ENCODE measurements at regions not wholly inside any gene's neighbourhood (a gene's known extent, or its start where the extent isn't known, plus 50 kb on each side); places are given as distances from the start of the nearest gene placed in this dataset.

DNA sequence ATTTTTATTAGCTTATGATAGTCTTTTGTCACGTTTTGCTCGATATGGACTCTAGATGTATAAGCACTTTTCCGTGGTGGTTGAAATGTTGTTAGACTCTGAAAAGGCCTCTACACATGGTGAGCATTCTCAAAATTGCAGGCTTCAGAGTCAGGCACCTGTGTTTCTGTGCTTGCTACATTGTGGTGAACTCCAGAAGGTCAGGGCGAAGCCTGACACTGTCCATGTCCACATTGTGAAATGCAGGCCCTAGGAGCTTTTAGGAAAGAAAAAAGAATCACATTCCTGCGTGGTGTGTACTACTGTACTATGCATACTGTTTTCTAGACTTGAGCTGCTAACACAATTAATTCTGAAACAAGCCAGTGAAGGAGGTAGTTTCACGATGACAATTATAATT lies 86.3 kb downstream of the HS3ST1 start:
- in situ Hi-C loops (cut with MboI; ENCODE audit: low pct_unique_long_range_greater_than_20kb, low sequenced_read_pairs) = no loop called here
- DNase-seq = no peak

- no peak for DNase-seq
- in situ Hi-C loops (cut with MboI; ENCODE audit: low pct_unique_long_range_greater_than_20kb, low sequenced_read_pairs) = no loop called here
Measured at GRCh38 chr4:11341337-11342043, 87.2 kb downstream of the HS3ST1 start.

DNA sequence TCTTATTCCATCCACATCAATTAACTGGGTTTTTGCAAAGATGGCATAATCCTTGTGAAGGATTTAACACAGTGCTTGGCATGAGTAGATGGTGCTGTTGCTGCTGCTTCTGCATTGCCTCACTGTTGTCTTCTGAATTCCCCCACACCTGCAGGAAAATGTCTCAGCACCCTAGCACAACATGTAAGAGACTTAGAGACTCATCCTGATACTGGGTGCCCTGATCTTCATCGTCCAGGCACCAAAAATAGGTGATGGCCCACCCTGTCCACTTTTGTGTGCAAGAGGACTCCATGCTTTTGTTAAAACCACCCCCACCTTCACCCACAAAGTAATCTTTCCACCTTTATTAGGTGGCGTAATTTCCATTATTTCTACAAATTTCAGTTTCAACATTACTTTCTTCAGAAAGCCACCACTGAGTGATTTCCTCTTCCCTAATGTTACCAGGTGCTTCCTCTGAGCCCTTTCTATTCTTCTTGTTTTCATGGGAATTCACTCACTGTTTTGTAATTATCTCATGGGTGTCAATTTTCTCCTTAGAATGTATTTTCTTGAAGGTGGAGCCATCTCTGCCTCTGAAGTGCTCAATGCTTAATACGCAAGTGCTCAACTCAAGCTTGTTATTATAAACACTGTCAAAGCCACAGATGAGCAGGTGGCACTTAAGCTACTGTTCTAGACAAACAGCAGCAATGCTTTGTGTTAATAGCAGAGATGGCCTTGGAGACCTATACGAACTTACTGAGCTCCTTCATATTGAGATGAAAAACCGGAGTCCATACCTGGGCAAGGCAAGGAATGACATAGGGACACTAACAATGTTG lies 89.5 kb downstream of the HS3ST1 start:
- in situ Hi-C loops (cut with MboI; ENCODE audit: low pct_unique_long_range_greater_than_20kb, low sequenced_read_pairs) = no loop called here
- DNase-seq = no peak

- in situ Hi-C loops (cut with MboI; ENCODE audit: low pct_unique_long_range_greater_than_20kb, low sequenced_read_pairs) = no loop called here
- no peak for DNase-seq
Measured at GRCh38 chr4:11337287-11337686, 91.4 kb downstream of the HS3ST1 start.

DNA sequence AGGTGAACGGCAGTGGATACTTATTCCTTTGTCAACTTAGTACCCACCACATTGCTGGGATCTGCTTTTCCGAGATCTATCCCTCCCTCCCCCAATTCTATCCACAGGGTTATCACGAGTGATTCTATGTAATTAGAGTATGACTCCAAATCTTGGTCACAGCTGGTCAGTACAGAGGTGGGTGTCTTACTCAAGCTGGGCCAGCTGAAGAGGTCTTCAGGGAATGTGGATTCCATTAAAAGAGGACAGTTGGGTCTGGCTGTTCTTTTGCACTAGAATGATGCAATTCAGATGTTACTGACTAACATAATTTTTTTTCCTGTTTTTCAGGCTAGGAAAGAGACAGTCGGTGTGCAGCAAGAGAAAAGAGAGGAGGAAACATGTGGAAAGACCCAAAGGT lies 92.3 kb downstream of the HS3ST1 start:
- no peak for DNase-seq

GRCh38 chr4:11334887-11335286 lies 93.8 kb downstream of the HS3ST1 start:
- no peak for DNase-seq
- in situ Hi-C loops (cut with MboI; ENCODE audit: low pct_unique_long_range_greater_than_20kb, low sequenced_read_pairs) = no loop called here

More for the DNA sequence above, 92.3 kb downstream of the HS3ST1 start:
- in situ Hi-C loops (cut with MboI; ENCODE audit: low pct_unique_long_range_greater_than_20kb, low sequenced_read_pairs) = no loop called here

DNA sequence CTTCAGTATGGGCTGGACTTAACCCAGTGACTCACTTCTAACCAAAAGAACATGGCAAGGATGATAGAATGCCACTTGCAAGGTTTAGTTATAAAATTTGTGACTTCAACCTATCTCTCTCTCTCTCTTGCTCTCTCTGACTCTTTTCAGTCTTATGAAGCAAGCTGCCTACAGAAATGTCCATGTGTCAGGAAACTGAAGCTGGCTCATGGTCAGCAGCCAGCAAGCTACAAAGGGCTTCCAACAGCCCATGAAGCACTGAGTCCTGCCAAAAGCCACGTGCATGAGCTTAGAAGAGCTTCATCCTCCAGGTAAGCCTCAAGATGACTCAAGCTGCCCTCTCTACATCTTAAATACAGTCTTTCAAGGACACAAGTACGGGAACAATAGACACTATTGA lies 100.3 kb downstream of the HS3ST1 start:
- DNase-seq = no peak

GRCh38 chr4:11326021-11326420 lies 102.7 kb downstream of the HS3ST1 start:
- no peak for DNase-seq
- in situ Hi-C loops (cut with MboI; ENCODE audit: low pct_unique_long_range_greater_than_20kb, low sequenced_read_pairs) = no loop called here

More for the DNA sequence above, 100.3 kb downstream of the HS3ST1 start:
- in situ Hi-C loops (cut with MboI; ENCODE audit: low pct_unique_long_range_greater_than_20kb, low sequenced_read_pairs) = no loop called here

DNA sequence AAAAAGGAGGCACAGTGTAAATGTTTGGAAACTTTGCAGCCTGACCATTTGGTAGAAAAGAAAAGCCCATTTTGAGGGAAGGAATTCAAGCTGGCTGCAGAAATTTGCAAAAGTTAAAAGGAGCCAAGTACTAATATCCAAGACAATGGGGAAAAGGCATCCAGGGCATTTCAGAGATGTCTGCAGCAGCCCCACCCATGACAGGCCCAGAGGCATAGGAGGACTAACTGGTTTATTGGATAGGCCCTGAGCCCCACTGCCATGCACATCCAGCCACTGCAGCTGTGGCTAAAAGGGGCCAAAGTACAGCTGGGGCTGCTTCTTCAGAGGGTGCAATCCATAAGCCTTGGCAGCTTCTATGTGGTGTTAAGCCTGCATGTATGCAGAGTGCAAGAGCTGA lies 104.9 kb downstream of the HS3ST1 start:
- in situ Hi-C loops (cut with MboI; ENCODE audit: low pct_unique_long_range_greater_than_20kb, low sequenced_read_pairs) = no loop called here
- no peak for DNase-seq

DNA sequence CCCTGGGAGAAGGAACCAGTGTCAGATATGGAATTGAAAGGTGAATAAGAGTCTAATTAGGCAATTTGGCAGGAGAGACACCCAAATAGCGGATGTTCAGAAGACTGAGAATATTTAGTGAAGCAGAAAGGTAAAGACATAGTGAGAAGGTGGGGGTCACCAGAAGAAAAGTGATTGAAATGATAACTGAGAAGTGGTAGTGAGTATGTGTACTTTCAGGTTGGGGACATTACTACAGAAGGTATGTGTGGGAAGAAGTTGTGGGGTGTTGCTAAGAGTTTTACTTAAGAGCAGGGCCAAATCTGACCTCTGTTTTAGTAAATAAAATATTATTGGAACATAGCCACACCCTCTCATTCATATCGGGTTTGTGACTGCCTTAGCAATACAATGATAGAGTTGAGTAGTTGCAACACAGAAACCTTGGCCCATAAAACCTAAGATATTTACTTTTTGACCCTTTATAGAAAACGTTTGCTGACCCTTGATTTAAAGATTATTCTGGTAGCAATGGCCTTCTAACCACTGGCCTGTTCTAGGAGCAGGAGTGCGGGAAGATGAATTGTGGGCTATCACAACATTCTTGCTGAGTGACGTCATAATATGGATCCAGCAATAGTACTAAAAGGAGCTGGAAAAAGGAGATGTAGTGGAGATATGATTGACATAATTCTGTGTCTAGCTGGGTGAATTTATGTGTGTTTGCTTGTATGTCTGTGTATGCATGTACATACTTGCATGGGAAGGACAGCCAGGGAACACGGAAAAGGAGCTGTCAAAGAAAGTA lies 115.3 kb downstream of the HS3ST1 start:
- DNase-seq = no peak
- in situ Hi-C loops (cut with MboI; ENCODE audit: low pct_unique_long_range_greater_than_20kb, low sequenced_read_pairs) = no loop called here

DNA sequence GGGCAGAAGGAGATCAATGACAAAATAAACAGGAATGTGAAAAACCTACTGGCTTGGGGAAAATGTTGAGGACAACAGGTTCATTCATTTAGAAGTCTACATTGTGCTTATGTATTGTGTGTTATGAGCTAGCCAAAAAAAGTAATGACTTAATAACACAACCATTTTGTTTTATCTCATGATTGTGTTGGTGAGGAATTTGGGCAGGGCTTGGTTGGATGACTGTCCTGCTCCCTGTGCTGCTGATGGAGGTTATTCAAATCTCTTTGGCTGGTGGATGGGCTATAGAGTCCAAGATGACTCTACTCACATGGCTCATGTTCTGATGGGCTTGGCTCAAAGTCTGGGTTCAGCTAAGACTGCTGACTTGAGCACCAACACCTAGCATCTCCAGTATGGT lies 116.3 kb downstream of the HS3ST1 start:
- DNase-seq = no peak
- in situ Hi-C loops (cut with MboI; ENCODE audit: low pct_unique_long_range_greater_than_20kb, low sequenced_read_pairs) = no loop called here

DNA sequence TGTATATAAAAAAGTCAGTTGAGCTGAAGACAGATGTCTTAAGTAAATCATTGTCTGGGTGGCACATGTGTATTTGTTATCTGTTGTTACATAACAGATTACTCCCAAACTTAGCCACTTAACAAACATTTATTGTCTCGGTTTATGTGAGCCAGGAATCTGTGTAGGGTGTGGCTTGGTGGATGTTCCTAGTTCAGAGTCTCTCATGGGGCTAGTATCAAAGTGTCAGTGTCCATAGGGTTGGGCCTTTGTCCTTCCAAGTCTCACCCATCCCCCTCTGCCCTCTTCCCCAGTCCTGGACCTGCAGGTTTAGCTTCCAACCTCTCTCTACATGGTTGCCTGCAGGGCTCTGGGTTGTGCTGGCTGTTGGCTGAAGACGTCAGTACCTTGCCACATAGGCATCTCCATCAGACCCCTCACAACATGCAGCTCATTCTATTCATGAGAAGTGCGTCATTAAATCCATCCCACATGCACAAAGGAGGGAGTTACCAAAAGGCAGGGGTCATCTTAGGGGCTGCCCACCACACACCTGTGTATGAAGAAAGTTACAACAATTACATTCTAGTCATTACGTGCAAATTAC lies 127.5 kb downstream of the HS3ST1 start:
- DNase-seq = no peak
- in situ Hi-C loops (cut with MboI; ENCODE audit: low pct_unique_long_range_greater_than_20kb, low sequenced_read_pairs) = no loop called here

GRCh38 chr4:11299836-11300235 lies 128.9 kb downstream of the HS3ST1 start:
- in situ Hi-C loops (cut with MboI; ENCODE audit: low pct_unique_long_range_greater_than_20kb, low sequenced_read_pairs) = no loop called here
- DNase-seq = no peak

GRCh38 chr4:11299016-11299415 lies 129.7 kb downstream of the HS3ST1 start:
- in situ Hi-C loops (cut with MboI; ENCODE audit: low pct_unique_long_range_greater_than_20kb, low sequenced_read_pairs) = no loop called here
- no peak for DNase-seq

DNA sequence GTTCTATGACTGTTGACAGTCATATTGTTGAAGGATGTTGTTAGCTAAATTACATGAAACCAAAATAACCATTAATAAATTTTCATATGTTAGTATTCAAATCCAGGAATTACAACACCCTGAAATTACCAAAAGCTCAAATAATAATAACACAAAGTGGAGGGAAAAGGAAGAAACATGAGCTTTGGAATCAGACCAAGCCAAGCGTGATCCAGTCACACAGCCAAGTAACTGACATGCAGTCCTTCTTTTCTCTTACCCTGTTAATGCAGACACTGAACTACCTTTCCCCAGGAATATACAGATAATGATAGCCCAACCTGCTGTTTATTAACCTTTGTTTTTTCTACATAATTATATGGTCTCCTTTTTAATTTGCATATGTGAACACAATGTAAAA lies 130.2 kb downstream of the HS3ST1 start:
- DNase-seq = no peak
- in situ Hi-C loops (cut with MboI; ENCODE audit: low pct_unique_long_range_greater_than_20kb, low sequenced_read_pairs) = no loop called here

GRCh38 chr4:11297627-11298026 lies 131.1 kb downstream of the HS3ST1 start:
- in situ Hi-C loops (cut with MboI; ENCODE audit: low pct_unique_long_range_greater_than_20kb, low sequenced_read_pairs) = no loop called here
- no peak for DNase-seq

- in situ Hi-C loops (cut with MboI; ENCODE audit: low pct_unique_long_range_greater_than_20kb, low sequenced_read_pairs) = no loop called here
- no peak for DNase-seq
Measured at GRCh38 chr4:11297201-11297600, 131.5 kb downstream of the HS3ST1 start.

DNA sequence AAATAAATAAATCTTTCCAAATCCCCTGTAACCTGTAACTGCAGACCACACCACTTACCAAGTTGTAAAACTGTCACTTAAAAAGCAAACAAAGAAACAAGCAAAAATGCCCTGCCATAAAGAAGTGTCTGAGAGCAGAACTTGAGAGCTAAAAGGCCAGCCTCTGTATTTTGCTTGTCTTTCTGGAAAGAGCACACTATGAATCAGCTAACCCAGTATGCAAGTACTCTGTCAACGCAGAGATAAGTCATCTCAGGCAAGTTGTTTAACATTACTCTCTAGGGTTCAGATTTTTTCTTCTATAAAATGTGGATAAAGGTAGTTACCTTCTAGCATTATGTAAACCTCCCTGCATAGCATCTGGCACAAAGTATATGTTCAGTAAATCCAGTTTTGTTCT lies 134.8 kb downstream of the HS3ST1 start:
- DNase-seq = no peak
- in situ Hi-C loops (cut with MboI; ENCODE audit: low pct_unique_long_range_greater_than_20kb, low sequenced_read_pairs) = no loop called here

GRCh38 chr4:11287055-11287454 lies 141.6 kb downstream of the HS3ST1 start:
- in situ Hi-C loops (cut with MboI; ENCODE audit: low pct_unique_long_range_greater_than_20kb, low sequenced_read_pairs) = no loop called here
- no peak for DNase-seq

DNA sequence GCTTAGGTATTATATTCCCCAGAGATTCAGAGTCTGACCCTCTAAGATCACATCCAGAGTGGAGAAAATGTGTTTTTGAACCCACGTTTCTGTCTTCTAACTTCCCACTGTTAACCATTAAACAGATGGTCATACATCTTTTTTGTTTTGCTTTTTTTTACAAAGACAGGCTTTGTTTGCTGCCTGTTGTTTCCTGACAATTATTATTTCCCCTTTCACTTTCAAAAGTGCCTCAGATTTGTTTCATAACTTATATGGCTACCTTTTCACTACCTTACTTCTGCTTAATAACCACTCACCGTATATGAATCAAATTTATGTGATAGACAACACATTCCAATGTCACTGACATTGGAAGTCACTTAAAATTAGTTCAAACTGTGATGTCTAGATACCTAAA lies 142.2 kb downstream of the HS3ST1 start:
- in situ Hi-C loops (cut with MboI; ENCODE audit: low pct_unique_long_range_greater_than_20kb, low sequenced_read_pairs) = no loop called here
- DNase-seq = no peak

Measured in KBM-7 (cell line).